WTC11 (cell line): ENCODE measurements at regions not wholly inside any gene's neighbourhood (a gene's known extent, or its start where the extent isn't known, plus 50 kb on each side); places are given as distances from the start of the nearest gene placed in this dataset.
"Not testable (repeated sequence)": the region's sequence is repeated elsewhere in the genome, so short reads cannot be mapped to it uniquely, and the experiment has no call there.

Experiments
- E2F1 ChIP-seq: sonication (generic); formaldehyde crosslinking; IDR thresholded peaks from 2 replicates; pipeline ENCODE4 v1.8.0; 2022; ENCODE audit warnings: mild to moderate bottlenecking, missing genetic modification reagents
- ELF4 ChIP-seq: sonication (generic); formaldehyde crosslinking; IDR thresholded peaks from 2 replicates; pipeline ENCODE4 v1.8.1; 2022; ENCODE audit warnings: low read depth, mild to moderate bottlenecking, moderate library complexity, missing genetic modification reagents
- ETV6 ChIP-seq: sonication (generic); formaldehyde crosslinking; IDR thresholded peaks from 2 replicates; pipeline ENCODE4 v1.8.1; 2022; ENCODE audit warnings: mild to moderate bottlenecking, missing genetic modification reagents
- FOXJ3 ChIP-seq: sonication (generic); formaldehyde crosslinking; IDR thresholded peaks from 2 replicates; pipeline ENCODE4 v1.9.0; 2021; ENCODE audit warnings: missing genetic modification reagents, mild to moderate bottlenecking, borderline replicate concordance
- IRF1 ChIP-seq: sonication (generic); formaldehyde crosslinking; IDR thresholded peaks from 2 replicates; pipeline ENCODE4 v1.8.0; 2023; ENCODE audit warnings: missing genetic modification reagents
- MYBL2 ChIP-seq: sonication (generic); formaldehyde crosslinking; IDR thresholded peaks from 2 replicates; pipeline ENCODE4 v1.8.1; 2023; ENCODE audit warnings: mild to moderate bottlenecking, moderate library complexity, missing genetic modification reagents
- NFYB ChIP-seq: sonication (generic); formaldehyde crosslinking; conservative IDR thresholded peaks from 2 replicates; pipeline ENCODE4 v1.8.0; 2022; ENCODE audit warnings: low read depth, missing genetic modification reagents
- NR2C2 ChIP-seq: sonication (generic); formaldehyde crosslinking; IDR thresholded peaks from 2 replicates; pipeline ENCODE4 v1.8.0; 2022; ENCODE audit warnings: mild to moderate bottlenecking, missing genetic modification reagents
- PRRX2 ChIP-seq: fragments of 250-450 bp; sonication (Bioruptor Pico); IDR thresholded peaks from 2 replicates; pipeline ENCODE4 v1.8.0; 2021; ENCODE audit warnings: mild to moderate bottlenecking
- USF2 ChIP-seq: sonication (generic); formaldehyde crosslinking; IDR thresholded peaks from 2 replicates; pipeline ENCODE4 v1.8.1; 2023; ENCODE audit warnings: mild to moderate bottlenecking, missing genetic modification reagents, moderate library complexity
- ZNF121 ChIP-seq: sonication (generic); formaldehyde crosslinking; IDR thresholded peaks from 2 replicates; pipeline ENCODE4 v1.8.0; 2023; ENCODE audit warnings: missing genetic modification reagents
- TF ChIP-seq, protein P1 (sequence below): fragments of 200-600 bp; IDR thresholded peaks from 2 replicates; pipeline ENCODE4 v1.8.0; 2022; ENCODE audit warnings: antibody characterized with exemption
- TF ChIP-seq, protein P2 (sequence below): fragments of 250-450 bp; sonication (Bioruptor Pico); IDR thresholded peaks from 2 replicates; pipeline ENCODE4 v1.9.0; 2021; ENCODE audit warnings: moderate library complexity, mild to moderate bottlenecking, inconsistent platforms, borderline replicate concordance
- TF ChIP-seq, protein P3 (sequence below): sonication (generic); formaldehyde crosslinking; IDR thresholded peaks from 2 replicates; pipeline ENCODE4 v1.8.0; 2023; ENCODE audit warnings: mild to moderate bottlenecking, missing genetic modification reagents

DNA sequence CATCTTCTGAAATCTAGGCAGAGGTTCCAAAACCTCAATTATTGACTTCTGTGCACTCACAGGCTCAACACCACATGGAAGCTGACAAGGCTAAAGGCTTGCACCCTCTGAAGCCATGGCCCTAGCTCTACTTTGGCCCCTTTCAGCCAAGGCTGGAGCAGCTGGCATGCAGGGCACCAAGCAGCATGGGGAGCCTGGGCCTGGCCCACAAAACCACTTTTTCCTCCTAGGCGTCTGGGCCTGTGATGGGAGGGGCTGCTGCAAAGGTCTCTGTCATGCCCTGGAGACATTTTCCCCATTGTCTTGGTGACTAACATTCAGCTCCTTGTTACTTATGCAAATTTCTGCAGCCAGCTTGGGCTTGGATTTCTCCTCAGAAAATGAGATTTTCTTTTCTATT is 123.5 kb upstream of the MEOX2 start:
- TF ChIP-seq, protein P1, sequence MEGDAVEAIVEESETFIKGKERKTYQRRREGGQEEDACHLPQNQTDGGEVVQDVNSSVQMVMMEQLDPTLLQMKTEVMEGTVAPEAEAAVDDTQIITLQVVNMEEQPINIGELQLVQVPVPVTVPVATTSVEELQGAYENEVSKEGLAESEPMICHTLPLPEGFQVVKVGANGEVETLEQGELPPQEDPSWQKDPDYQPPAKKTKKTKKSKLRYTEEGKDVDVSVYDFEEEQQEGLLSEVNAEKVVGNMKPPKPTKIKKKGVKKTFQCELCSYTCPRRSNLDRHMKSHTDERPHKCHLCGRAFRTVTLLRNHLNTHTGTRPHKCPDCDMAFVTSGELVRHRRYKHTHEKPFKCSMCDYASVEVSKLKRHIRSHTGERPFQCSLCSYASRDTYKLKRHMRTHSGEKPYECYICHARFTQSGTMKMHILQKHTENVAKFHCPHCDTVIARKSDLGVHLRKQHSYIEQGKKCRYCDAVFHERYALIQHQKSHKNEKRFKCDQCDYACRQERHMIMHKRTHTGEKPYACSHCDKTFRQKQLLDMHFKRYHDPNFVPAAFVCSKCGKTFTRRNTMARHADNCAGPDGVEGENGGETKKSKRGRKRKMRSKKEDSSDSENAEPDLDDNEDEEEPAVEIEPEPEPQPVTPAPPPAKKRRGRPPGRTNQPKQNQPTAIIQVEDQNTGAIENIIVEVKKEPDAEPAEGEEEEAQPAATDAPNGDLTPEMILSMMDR: not testable (repeated sequence)
- not testable (repeated sequence) for TF ChIP-seq ELF4; NFYB (CRISPR knock-in tag); ETV6; FOXJ3 (CRISPR knock-in tag); PRRX2 (CRISPR knock-in tag); MYBL2 (CRISPR knock-in tag); E2F1 (CRISPR knock-in tag); NR2C2; ZNF121 (CRISPR knock-in tag); IRF1; USF2 (CRISPR knock-in tag)
- TF ChIP-seq, protein P2, sequence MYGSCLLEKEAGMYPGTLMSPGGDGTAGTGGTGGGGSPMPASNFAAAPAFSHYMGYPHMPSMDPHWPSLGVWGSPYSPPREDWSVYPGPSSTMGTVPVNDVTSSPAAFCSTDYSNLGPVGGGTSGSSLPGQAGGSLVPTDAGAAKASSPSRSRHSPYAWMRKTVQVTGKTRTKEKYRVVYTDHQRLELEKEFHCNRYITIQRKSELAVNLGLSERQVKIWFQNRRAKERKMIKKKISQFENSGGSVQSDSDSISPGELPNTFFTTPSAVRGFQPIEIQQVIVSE (CRISPR knock-in tag): not testable (repeated sequence)
- TF ChIP-seq, protein P3, sequence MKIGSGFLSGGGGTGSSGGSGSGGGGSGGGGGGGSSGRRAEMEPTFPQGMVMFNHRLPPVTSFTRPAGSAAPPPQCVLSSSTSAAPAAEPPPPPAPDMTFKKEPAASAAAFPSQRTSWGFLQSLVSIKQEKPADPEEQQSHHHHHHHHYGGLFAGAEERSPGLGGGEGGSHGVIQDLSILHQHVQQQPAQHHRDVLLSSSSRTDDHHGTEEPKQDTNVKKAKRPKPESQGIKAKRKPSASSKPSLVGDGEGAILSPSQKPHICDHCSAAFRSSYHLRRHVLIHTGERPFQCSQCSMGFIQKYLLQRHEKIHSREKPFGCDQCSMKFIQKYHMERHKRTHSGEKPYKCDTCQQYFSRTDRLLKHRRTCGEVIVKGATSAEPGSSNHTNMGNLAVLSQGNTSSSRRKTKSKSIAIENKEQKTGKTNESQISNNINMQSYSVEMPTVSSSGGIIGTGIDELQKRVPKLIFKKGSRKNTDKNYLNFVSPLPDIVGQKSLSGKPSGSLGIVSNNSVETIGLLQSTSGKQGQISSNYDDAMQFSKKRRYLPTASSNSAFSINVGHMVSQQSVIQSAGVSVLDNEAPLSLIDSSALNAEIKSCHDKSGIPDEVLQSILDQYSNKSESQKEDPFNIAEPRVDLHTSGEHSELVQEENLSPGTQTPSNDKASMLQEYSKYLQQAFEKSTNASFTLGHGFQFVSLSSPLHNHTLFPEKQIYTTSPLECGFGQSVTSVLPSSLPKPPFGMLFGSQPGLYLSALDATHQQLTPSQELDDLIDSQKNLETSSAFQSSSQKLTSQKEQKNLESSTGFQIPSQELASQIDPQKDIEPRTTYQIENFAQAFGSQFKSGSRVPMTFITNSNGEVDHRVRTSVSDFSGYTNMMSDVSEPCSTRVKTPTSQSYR (CRISPR knock-in tag): not testable (repeated sequence)
